Adipocyte (in vitro differentiated cells): ENCODE measurements at regions not wholly inside any gene's neighbourhood (a gene's known extent, or its start where the extent isn't known, plus 50 kb on each side); places are given as distances from the start of the nearest gene placed in this dataset.

Experiments used
- DNase-seq: peaks from one replicate; pipeline ENCODE4 v3.0.0-alpha.2; 2015; ENCODE audit warnings: low read depth
- H3K27me3 ChIP-seq: replicated peaks from 2 replicates; pipeline ENCODE4 v1.7.0; 2013; ENCODE audit warnings: mild to moderate bottlenecking, low read length, moderate library complexity; ENCODE audit not compliant: control insufficient read depth, insufficient read depth
- H3K36me3 ChIP-seq: 2 replicates; pipeline ENCODE4 v1.7.0; 2013; ENCODE audit warnings: low read length, mild to moderate bottlenecking, moderate library complexity; ENCODE audit not compliant: control insufficient read depth, insufficient read depth, severe bottlenecking
- H3K4me1 ChIP-seq: 2 replicates; pipeline ENCODE4 v1.7.0; 2013; ENCODE audit warnings: mild to moderate bottlenecking, low read length, moderate library complexity; ENCODE audit not compliant: control insufficient read depth, insufficient read depth
- H3K4me3 ChIP-seq: 2 replicates; pipeline ENCODE4 v1.7.0; 2013; ENCODE audit warnings: mild to moderate bottlenecking, low read length, moderate library complexity
- H3K9ac ChIP-seq: 2 replicates; pipeline ENCODE4 v1.7.0; 2013; ENCODE audit warnings: mild to moderate bottlenecking, low read length, moderate library complexity
- H3K9me3 ChIP-seq: 2 replicates; pipeline ENCODE4 v1.7.0; 2013; ENCODE audit warnings: mild to moderate bottlenecking, low read length, moderate library complexity; ENCODE audit not compliant: control insufficient read depth

DNA sequence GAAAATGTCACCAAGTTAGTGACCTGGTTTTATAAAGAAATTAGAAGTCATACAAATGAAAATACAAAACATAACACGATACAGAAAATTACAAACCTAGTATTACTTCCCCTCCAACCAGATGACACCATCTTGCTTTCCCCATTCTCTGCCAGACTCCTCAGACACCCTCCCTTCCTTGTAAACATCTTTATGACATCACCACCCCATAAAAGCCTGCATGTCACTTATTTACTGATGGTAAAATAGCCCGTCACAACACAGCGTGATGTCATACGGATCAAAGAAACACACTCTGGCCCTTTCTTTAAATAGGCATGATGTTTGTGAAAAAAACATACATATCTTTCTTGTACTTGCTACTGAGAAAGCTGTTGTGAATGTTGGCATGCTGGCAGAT, 254.8 kb upstream of the SOX11 start:
- Histone ChIP-seq H3K4me1 (no peaks in the 10 kb centered on the region), H3K27me3 (no peaks in the 10 kb centered on the region), H3K4me3 (no peak overlapping the region), H3K36me3 (no peaks in the 10 kb centered on the region), H3K9me3 (no peaks in the 10 kb centered on the region), H3K9ac (no peak overlapping the region)
- no peak for DNase-seq

DNA sequence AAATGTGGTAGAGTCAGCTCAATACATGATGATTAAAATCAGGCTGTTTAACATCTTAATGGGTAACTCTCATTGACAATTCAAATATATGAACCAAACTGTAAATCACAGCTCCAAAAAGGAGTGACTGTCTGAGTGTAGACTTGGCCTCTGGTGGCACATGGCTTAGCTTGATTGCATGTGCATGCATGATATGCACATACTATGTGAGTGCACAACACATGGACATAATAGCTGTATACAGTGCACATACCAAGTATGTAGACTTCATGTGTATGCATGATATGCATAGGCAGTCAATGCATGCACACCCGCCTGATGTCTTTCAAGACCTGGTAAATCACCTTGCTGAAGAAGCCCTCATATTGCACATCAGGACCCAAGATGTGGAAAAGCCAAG, 252.0 kb upstream of the SOX11 start:
- DNase-seq = no peak
- H3K9ac ChIP-seq = no peak overlapping the region
- no peaks in the 10 kb centered on the region for H3K4me1 ChIP-seq
- H3K36me3 ChIP-seq = no peaks in the 10 kb centered on the region
- H3K4me3 ChIP-seq = no peak overlapping the region
- H3K9me3 ChIP-seq = no peaks in the 10 kb centered on the region
- H3K27me3 ChIP-seq = no peaks in the 10 kb centered on the region

DNA sequence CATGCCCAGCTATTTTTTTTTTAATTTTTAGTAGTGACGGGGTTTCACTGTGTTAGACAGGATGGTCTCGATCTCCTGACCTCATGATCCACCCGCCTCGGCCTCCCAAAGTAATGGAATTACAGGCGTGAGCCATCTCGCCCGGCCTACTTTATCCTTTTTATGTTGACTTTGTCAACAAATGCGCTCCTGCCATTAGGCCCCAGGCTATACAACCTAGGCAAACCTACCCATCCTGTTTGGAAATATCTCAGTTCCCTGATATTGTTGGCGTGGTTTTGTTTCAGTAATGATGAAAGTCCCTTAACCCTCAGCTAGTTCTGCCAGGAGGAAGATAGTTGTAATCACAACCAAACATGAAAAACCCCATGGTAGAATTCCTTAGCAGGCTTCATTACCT, 249.4 kb upstream of the SOX11 start:
- DNase-seq = no peak
- H3K9ac ChIP-seq = no peak overlapping the region
- no peaks in the 10 kb centered on the region for H3K4me1 ChIP-seq
- no peaks in the 10 kb centered on the region for H3K27me3 ChIP-seq
- no peaks in the 10 kb centered on the region for H3K36me3 ChIP-seq
- H3K9me3 ChIP-seq = no peaks in the 10 kb centered on the region
- no peak overlapping the region for H3K4me3 ChIP-seq

GRCh38 chr2:5444168-5444567, 248.0 kb upstream of the SOX11 start:
- no peaks in the 10 kb centered on the region for H3K4me1 ChIP-seq
- H3K27me3 ChIP-seq = no peaks in the 10 kb centered on the region
- H3K9me3 ChIP-seq = no peaks in the 10 kb centered on the region
- H3K36me3 ChIP-seq = no peaks in the 10 kb centered on the region
- no peak overlapping the region for H3K9ac ChIP-seq
- no peak overlapping the region for H3K4me3 ChIP-seq
- no peak for DNase-seq

DNA sequence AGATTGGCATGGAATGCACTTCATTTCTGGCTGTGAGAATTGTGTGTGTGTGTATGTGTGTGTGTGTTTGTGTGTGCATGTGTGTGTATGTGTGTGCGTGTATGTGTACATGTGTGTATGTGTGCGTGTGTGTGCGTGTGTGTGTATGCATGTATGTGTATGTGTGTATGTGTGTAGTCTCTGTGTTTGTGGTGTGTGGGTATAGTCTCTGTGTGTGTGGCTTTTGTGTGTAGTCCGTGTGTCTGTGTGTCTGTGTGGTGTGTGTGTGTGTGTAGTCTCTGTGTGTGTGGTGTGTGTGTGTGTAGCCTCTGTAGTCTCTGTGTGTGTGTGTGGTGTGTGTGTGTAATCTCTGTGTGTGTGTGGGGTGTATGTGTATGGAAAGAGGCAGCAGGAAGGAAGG, 247.3 kb upstream of the SOX11 start:
- Histone ChIP-seq H3K27me3 (no peaks in the 10 kb centered on the region), H3K36me3 (no peaks in the 10 kb centered on the region), H3K4me3 (no peak overlapping the region), H3K9me3 (no peaks in the 10 kb centered on the region), H3K9ac (no peak overlapping the region), H3K4me1 (no peaks in the 10 kb centered on the region)
- no peak for DNase-seq

- Histone ChIP-seq H3K4me1 (no peaks in the 10 kb centered on the region), H3K27me3 (no peaks in the 10 kb centered on the region), H3K36me3 (no peaks in the 10 kb centered on the region), H3K4me3 (no peak overlapping the region), H3K9me3 (no peaks in the 10 kb centered on the region), H3K9ac (no peak overlapping the region)
- DNase-seq = no peak
Measured at GRCh38 chr2:5449867-5450266, 242.3 kb upstream of the SOX11 start.

- no peaks in the 10 kb centered on the region for H3K36me3 ChIP-seq
- DNase-seq = no peak
- H3K4me3 ChIP-seq = no peak overlapping the region
- no peak overlapping the region for H3K9ac ChIP-seq
- no peaks in the 10 kb centered on the region for H3K27me3 ChIP-seq
- no peaks in the 10 kb centered on the region for H3K4me1 ChIP-seq
- H3K9me3 ChIP-seq = no peaks in the 10 kb centered on the region
Measured at GRCh38 chr2:5453220-5454050, 238.7 kb upstream of the SOX11 start.

DNA sequence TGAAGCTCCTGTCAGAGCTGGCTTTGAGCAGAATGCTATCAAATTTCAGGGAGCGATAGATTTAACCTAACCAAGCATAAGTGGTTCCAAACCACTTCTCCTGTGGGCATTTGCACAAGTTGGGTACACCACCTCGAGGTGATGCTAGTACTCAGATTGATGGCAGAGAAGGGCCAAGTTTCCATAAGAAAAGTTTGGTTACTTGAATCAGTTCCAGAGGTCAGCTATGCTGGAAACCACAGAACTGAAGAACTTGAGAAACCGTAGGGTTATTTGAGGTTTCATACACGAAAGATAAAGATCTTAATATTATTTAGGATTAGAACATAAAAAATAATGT, 238.2 kb upstream of the SOX11 start:
- H3K36me3 ChIP-seq = no peaks in the 10 kb centered on the region
- H3K9me3 ChIP-seq = no peaks in the 10 kb centered on the region
- H3K27me3 ChIP-seq = no peaks in the 10 kb centered on the region
- H3K4me1 ChIP-seq = no peaks in the 10 kb centered on the region
- no peak overlapping the region for H3K9ac ChIP-seq
- H3K4me3 ChIP-seq = no peak overlapping the region
- DNase-seq = no peak

GRCh38 chr2:5459041-5459440, 233.1 kb upstream of the SOX11 start:
- Histone ChIP-seq H3K9me3 (no peaks in the 10 kb centered on the region), H3K27me3 (no peaks in the 10 kb centered on the region), H3K4me3 (no peak overlapping the region), H3K9ac (no peak overlapping the region), H3K36me3 (no peaks in the 10 kb centered on the region), H3K4me1 (no peaks in the 10 kb centered on the region)
- no peak for DNase-seq

DNA sequence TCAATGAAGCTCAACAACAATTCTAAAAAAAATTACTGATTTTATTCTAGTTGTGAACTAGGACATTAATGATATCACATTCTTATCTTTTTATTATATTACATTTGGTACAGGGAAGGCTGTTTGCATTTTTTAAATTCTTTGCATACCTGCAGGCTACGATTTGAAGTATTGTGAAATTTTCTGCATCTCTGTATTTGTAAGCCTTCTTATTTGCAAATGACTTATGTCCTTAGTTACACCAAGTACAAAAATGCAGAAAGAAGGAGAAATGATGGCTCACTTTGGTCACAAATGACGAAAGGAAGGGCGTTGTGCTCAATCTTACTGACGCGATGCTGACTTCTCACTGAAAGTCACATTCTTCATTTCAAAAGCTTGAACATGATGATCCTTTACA, 227.5 kb upstream of the SOX11 start:
- H3K27me3 ChIP-seq = no peaks in the 10 kb centered on the region
- no peak for DNase-seq
- H3K9me3 ChIP-seq = no peaks in the 10 kb centered on the region
- H3K36me3 ChIP-seq = no peaks in the 10 kb centered on the region
- no peaks in the 10 kb centered on the region for H3K4me1 ChIP-seq
- no peak overlapping the region for H3K9ac ChIP-seq
- no peak overlapping the region for H3K4me3 ChIP-seq

GRCh38 chr2:5465859-5466258, 226.3 kb upstream of the SOX11 start:
- Histone ChIP-seq H3K9ac (no peak overlapping the region), H3K27me3 (no peaks in the 10 kb centered on the region), H3K4me3 (no peak overlapping the region), H3K4me1 (no peaks in the 10 kb centered on the region), H3K36me3 (no peaks in the 10 kb centered on the region), H3K9me3 (no peaks in the 10 kb centered on the region)
- DNase-seq = no peak
